Muscle layer of colon (tissue), 2 donors: ENCODE measurements at regions not wholly inside any gene's neighbourhood (a gene's known extent, or its start where the extent isn't known, plus 50 kb on each side); places are given as distances from the start of the nearest gene placed in this dataset.

Experiments used
- H3K27ac ChIP-seq: one replicate; pipeline ENCODE4 v1.7.0; 2013; ENCODE audit warnings: low read depth, mild to moderate bottlenecking, low read length, moderate library complexity
- H3K27me3 ChIP-seq, 2 donors: one replicate each; pipeline ENCODE4 v1.7.0; 2013; ENCODE audit warnings: low read length in 2 of 2, mild to moderate bottlenecking in 2 of 2; ENCODE audit not compliant: insufficient read depth in 2 of 2, control insufficient read depth in 1 of 2
- H3K36me3 ChIP-seq: one replicate; pipeline ENCODE4 v1.7.0; 2013; ENCODE audit warnings: mild to moderate bottlenecking, low read length; ENCODE audit not compliant: insufficient read depth
- H3K4me1 ChIP-seq: one replicate; pipeline ENCODE4 v1.7.0; 2013; ENCODE audit warnings: mild to moderate bottlenecking, low read length; ENCODE audit not compliant: insufficient read depth
- H3K4me3 ChIP-seq, 2 donors: one replicate each; pipeline ENCODE4 v1.7.0; 2013; ENCODE audit warnings: low read length in 2 of 2, low read depth in 1 of 2, mild to moderate bottlenecking in 1 of 2, moderate library complexity in 1 of 2
- H3K9ac ChIP-seq: one replicate; pipeline ENCODE4 v1.7.0; 2013; ENCODE audit warnings: low read length
- H3K9me3 ChIP-seq: one replicate; pipeline ENCODE4 v1.7.0; 2013; ENCODE audit warnings: mild to moderate bottlenecking, low read length
- donor health status: abdominal sarcoma.
- donor health status: Adenocarcinoma of cecum.

DNA sequence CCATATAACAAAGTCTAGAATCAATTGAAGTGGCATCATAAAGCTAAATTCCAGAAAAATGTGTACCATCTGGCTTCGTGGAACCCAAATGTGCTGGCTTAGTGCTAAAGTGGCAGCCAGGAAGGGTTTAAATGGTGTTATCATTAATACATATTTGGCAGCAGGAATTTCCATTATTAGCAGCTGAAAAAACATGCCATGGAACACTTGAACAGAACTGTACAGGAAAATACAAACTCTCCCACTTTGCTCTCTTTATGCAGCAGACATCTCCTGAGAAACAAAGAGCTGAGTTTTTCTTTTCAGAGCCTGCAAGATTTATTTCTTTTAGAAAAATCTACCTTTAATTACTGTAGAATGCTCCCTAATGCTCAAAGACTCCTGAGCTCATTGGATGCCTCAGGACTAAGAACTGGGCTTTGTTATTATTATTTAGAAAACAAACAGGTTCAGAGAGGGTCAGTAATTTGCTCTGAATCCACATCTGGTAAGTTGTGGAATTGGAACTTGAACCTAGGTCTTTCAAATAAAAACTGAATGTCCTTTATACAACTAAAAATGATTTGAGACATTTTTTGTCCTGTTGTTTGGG is 179.0 kb downstream of the LACC1 start:
- Histone ChIP-seq H3K4me3 (no peak overlapping the region), H3K36me3 (no peaks in the 10 kb centered on the region), H3K9ac (no peak overlapping the region), H3K27me3 (no peaks in the 10 kb centered on the region), H3K27ac (no peak overlapping the region), H3K4me1 (no peaks in the 10 kb centered on the region), H3K9me3 (no peaks in the 10 kb centered on the region)

GRCh38 chr13:44061876-44062275 is 182.2 kb downstream of the LACC1 start:
- Histone ChIP-seq H3K4me1 (no peaks in the 10 kb centered on the region), H3K4me3 (no peak overlapping the region), H3K27me3 (no peaks in the 10 kb centered on the region), H3K36me3 (no peaks in the 10 kb centered on the region), H3K9ac (no peak overlapping the region), H3K27ac (no peak overlapping the region), H3K9me3 (no peaks in the 10 kb centered on the region)

GRCh38 chr13:44063467-44063866 is 183.8 kb downstream of the LACC1 start:
- Histone ChIP-seq H3K9me3 (no peaks in the 10 kb centered on the region), H3K36me3 (no peaks in the 10 kb centered on the region), H3K27ac (no peak overlapping the region), H3K4me3 (no peak overlapping the region), H3K4me1 (no peaks in the 10 kb centered on the region), H3K27me3 (no peaks in the 10 kb centered on the region), H3K9ac (no peak overlapping the region)

- no peaks in the 10 kb centered on the region for H3K4me1 ChIP-seq
- H3K27ac ChIP-seq = no peak overlapping the region
- no peaks in the 10 kb centered on the region for H3K27me3 ChIP-seq
- H3K4me3 ChIP-seq = no peak overlapping the region
- H3K36me3 ChIP-seq = no peaks in the 10 kb centered on the region
- no peaks in the 10 kb centered on the region for H3K9me3 ChIP-seq
- no peak overlapping the region for H3K9ac ChIP-seq
Observed at GRCh38 chr13:44063881-44064280, 184.2 kb downstream of the LACC1 start.

GRCh38 chr13:44064357-44064756 is 184.7 kb downstream of the LACC1 start:
- Histone ChIP-seq H3K27ac (no peak overlapping the region), H3K4me1 (no peaks in the 10 kb centered on the region), H3K36me3 (no peaks in the 10 kb centered on the region), H3K9ac (no peak overlapping the region), H3K9me3 (no peaks in the 10 kb centered on the region), H3K27me3 (no peaks in the 10 kb centered on the region), H3K4me3 (no peak overlapping the region)

GRCh38 chr13:44068169-44068568 is 188.5 kb downstream of the LACC1 start:
- no peaks in the 10 kb centered on the region for H3K4me1 ChIP-seq
- H3K27ac ChIP-seq = no peak overlapping the region
- no peak overlapping the region for H3K4me3 ChIP-seq
- H3K9me3 ChIP-seq = no peaks in the 10 kb centered on the region
- H3K9ac ChIP-seq = no peak overlapping the region
- H3K36me3 ChIP-seq = no peaks in the 10 kb centered on the region
- H3K27me3 ChIP-seq = no peaks in the 10 kb centered on the region

GRCh38 chr13:44068737-44069136 is 189.0 kb downstream of the LACC1 start:
- Histone ChIP-seq H3K4me1 (no peaks in the 10 kb centered on the region), H3K36me3 (no peaks in the 10 kb centered on the region), H3K9ac (no peak overlapping the region), H3K4me3 (no peak overlapping the region), H3K27ac (no peak overlapping the region), H3K27me3 (no peaks in the 10 kb centered on the region), H3K9me3 (no peaks in the 10 kb centered on the region)

GRCh38 chr13:44072536-44072935 is 192.8 kb downstream of the LACC1 start:
- H3K4me1 ChIP-seq = peaks cover 8% of the 10 kb centered on the region
- no peak overlapping the region for H3K4me3 ChIP-seq
- H3K36me3 ChIP-seq = no peaks in the 10 kb centered on the region
- no peaks in the 10 kb centered on the region for H3K27me3 ChIP-seq
- no peaks in the 10 kb centered on the region for H3K9me3 ChIP-seq
- no peak overlapping the region for H3K9ac ChIP-seq
- no peak overlapping the region for H3K27ac ChIP-seq

- Histone ChIP-seq H3K27ac (no peak overlapping the region), H3K4me3 (no peak overlapping the region), H3K4me1 (peaks cover 8% of the 10 kb centered on the region), H3K27me3 (no peaks in the 10 kb centered on the region), H3K36me3 (no peaks in the 10 kb centered on the region), H3K9ac (no peak overlapping the region), H3K9me3 (no peaks in the 10 kb centered on the region)
Observed at GRCh38 chr13:44074611-44075010, 194.9 kb downstream of the LACC1 start.

GRCh38 chr13:44075113-44075512 is 195.4 kb downstream of the LACC1 start:
- no peaks in the 10 kb centered on the region for H3K36me3 ChIP-seq
- no peak overlapping the region for H3K27ac ChIP-seq
- H3K27me3 ChIP-seq = no peaks in the 10 kb centered on the region

DNA sequence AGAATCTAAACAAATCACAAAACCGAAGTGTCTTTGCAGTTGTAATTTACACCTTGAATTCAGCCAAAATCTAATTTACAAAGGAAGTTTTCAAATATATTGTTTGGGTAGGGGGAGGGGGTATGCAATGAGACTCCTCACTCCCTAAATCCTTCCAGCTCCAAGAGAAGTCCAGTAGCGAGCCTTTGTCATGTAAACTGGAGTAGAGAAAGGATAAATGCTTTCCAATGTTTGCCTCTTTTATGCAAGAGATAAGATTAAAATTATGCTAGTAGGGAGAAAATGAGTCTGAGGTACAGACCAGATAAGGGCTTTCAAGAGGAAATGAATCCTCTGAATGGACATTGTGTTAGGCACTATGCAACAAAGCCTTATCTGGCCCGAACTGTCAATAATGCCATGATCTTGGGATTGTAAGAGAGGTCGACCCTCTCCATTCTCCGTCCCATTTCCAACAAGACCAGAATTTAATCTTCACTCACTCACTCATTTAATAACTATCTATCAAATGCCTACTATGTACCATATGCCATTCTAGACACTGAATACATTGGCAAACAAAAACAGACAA is 199.2 kb downstream of the LACC1 start:
- H3K9ac ChIP-seq = no peak overlapping the region
- H3K9me3 ChIP-seq = no peaks in the 10 kb centered on the region
- no peaks in the 10 kb centered on the region for H3K27me3 ChIP-seq
- H3K36me3 ChIP-seq = no peaks in the 10 kb centered on the region
- peaks cover 8% of the 10 kb centered on the region for H3K4me1 ChIP-seq
- no peak overlapping the region for H3K4me3 ChIP-seq
- H3K27ac ChIP-seq = no peak overlapping the region

More at GRCh38 chr13:44075113-44075512, 195.4 kb downstream of the LACC1 start:
- H3K9me3 ChIP-seq = no peaks in the 10 kb centered on the region
- H3K9ac ChIP-seq = no peak overlapping the region
- no peak overlapping the region for H3K4me3 ChIP-seq
- peaks cover 8% of the 10 kb centered on the region for H3K4me1 ChIP-seq
